H1 (cell line): ENCODE measurements at regions not wholly inside any gene's neighbourhood (a gene's known extent, or its start where the extent isn't known, plus 50 kb on each side); places are given as distances from the start of the nearest gene placed in this dataset.

Experiments used
- CTCF ChIA-PET: fragments of 300-600 bp; sonication (Branson Sonifier 250); formaldehyde crosslinking; loops from one replicate; lab custom pipeline; 2021; ENCODE audit not compliant: partially characterized antibody; lab: Charles Lee
- POLR2A ChIA-PET: fragments of 300-600 bp; sonication (Branson Sonifier 250); formaldehyde crosslinking; loops from one replicate; lab custom pipeline; 2021; ENCODE audit warnings: inconsistent platforms; ENCODE audit not compliant: partially characterized antibody; lab: Charles Lee
- DNase-seq, 2 experiments: peaks; one replicate each; pipeline versions ENCODE4 v3.0.0 to v3.0.0-alpha.2; 2010 to 2022; ENCODE audit warnings: low spot score in 2 of 2, low read depth in 1 of 2, mixed read lengths in 1 of 2
- FAIRE-seq: peaks from 2 replicates; lab custom pipeline; 2011; peaks lifted over from hg19 to GRCh38; lab: Jason Lieb, UNC
- H2AFZ ChIP-seq: 2 replicates; pipeline ENCODE4 v1.8.1; 2012; ENCODE audit warnings: low read length, inconsistent platforms
- H2AK5ac ChIP-seq: 2 replicates; pipeline ENCODE4 v1.6.1; 2013; ENCODE audit warnings: low read depth, low read length
- H2BK120ac ChIP-seq: replicated peaks from 2 replicates; pipeline ENCODE3; 2013; ENCODE audit warnings: low read depth, low read length, inconsistent platforms
- H2BK12ac ChIP-seq: 2 replicates; pipeline ENCODE4 v1.6.1; 2013; ENCODE audit warnings: low read depth, low read length
- H2BK15ac ChIP-seq: 2 replicates; pipeline ENCODE4 v1.6.1; 2013; ENCODE audit warnings: low read length
- H2BK20ac ChIP-seq: 2 replicates; pipeline ENCODE4 v1.6.1; 2013; ENCODE audit warnings: low read length
- H2BK5ac ChIP-seq: 2 replicates; pipeline ENCODE4 v1.6.1; 2013; ENCODE audit warnings: low read depth, low read length
- H3K14ac ChIP-seq: 2 replicates; pipeline ENCODE4 v1.6.1; 2013; ENCODE audit warnings: inconsistent platforms; ENCODE audit not compliant: insufficient read length
- H3K18ac ChIP-seq: 2 replicates; pipeline ENCODE4 v1.6.1; 2013; ENCODE audit warnings: low read length; ENCODE audit errors: extremely low read depth
- H3K23ac ChIP-seq: 2 replicates; pipeline ENCODE4 v1.6.1; 2013; ENCODE audit warnings: inconsistent platforms; ENCODE audit not compliant: insufficient read length
- H3K23me2 ChIP-seq: 2 replicates; pipeline ENCODE4 v1.6.1; 2013; ENCODE audit warnings: low read depth, low read length
- H3K27ac ChIP-seq: 2 replicates; pipeline ENCODE4 v1.6.1; 2011; ENCODE audit warnings: low read depth, low read length, inconsistent platforms
- H3K27me3 ChIP-seq, 4 experiments: replicated peaks in 1 of 4; 1 replicate in 1 of 4; 2 replicates in 3 of 4; pipeline versions ENCODE4 v1.6.1 to v1.8.1; 2011 to 2013; ENCODE audit warnings: low read length in 3 of 4, mild to moderate bottlenecking in 3 of 4, inconsistent platforms in 2 of 4, mixed read lengths in 2 of 4, moderate library complexity in 1 of 4; ENCODE audit not compliant: control insufficient read depth in 3 of 4, insufficient read depth in 3 of 4; ENCODE audit errors: extremely low read depth in 1 of 4
- H3K36me3 ChIP-seq, 4 experiments: 2 replicates each; pipeline versions ENCODE4 v1.6.1 to v1.8.1; 2011 to 2013; ENCODE audit warnings: mild to moderate bottlenecking in 4 of 4, low read length in 3 of 4, moderate library complexity in 2 of 4, control low read depth in 1 of 4, inconsistent platforms in 1 of 4; ENCODE audit not compliant: insufficient read depth in 4 of 4, control insufficient read depth in 2 of 4
- H3K4ac ChIP-seq: replicated peaks from 2 replicates; pipeline ENCODE3; 2013; ENCODE audit warnings: low read length, low read depth, mixed read lengths, inconsistent platforms; ENCODE audit not compliant: insufficient read length
- H3K4me1 ChIP-seq, 4 experiments: replicated peaks in 1 of 4; 1 replicate in 1 of 4; 2 replicates in 3 of 4; pipeline versions ENCODE4 v1.6.1 to v1.8.1; 2011 to 2013; ENCODE audit warnings: low read length in 3 of 4, inconsistent platforms in 2 of 4, mixed read lengths in 1 of 4; ENCODE audit not compliant: insufficient read depth in 4 of 4, control insufficient read depth in 3 of 4
- H3K4me2 ChIP-seq, 2 experiments: 2 replicates each; pipeline versions ENCODE4 v1.6.1 to v1.8.1; 2011 to 2013; ENCODE audit warnings: low read depth in 2 of 2, low read length in 2 of 2, control low read depth in 1 of 2, inconsistent platforms in 1 of 2, mild to moderate bottlenecking in 1 of 2; ENCODE audit not compliant: insufficient read depth in 1 of 2
- H3K4me3 ChIP-seq, 4 experiments: fragments of 200-600, 300-600 bp in 1 of 4; sonication (generic), shearing (Covaris generic), sonication (Bioruptor Twin) in 1 of 4; 2 replicates each; pipeline versions ENCODE4 v1.5.1 to v1.8.1; 2011 to 2016; ENCODE audit warnings: low read length in 4 of 4, low read depth in 3 of 4, control low read depth in 2 of 4, inconsistent platforms in 2 of 4, mild to moderate bottlenecking in 2 of 4, mixed read lengths in 1 of 4, moderate library complexity in 1 of 4; ENCODE audit not compliant: insufficient read depth in 2 of 4; ENCODE audit errors: extremely low read depth in 1 of 4
- H3K56ac ChIP-seq: replicated peaks from 2 replicates; pipeline ENCODE3; 2013; ENCODE audit warnings: low read depth, mild to moderate bottlenecking, mixed read lengths, low read length, inconsistent platforms; ENCODE audit not compliant: insufficient read length
- H3K79me1 ChIP-seq: 2 replicates; pipeline ENCODE4 v1.6.1; 2013; ENCODE audit warnings: low read depth, low read length, control low read depth
- H3K79me2 ChIP-seq, 2 experiments: 2 replicates each; pipeline versions ENCODE4 v1.6.1 to v1.8.1; 2012 to 2013; ENCODE audit warnings: low read length in 2 of 2, mild to moderate bottlenecking in 2 of 2, inconsistent platforms in 1 of 2; ENCODE audit not compliant: insufficient read depth in 2 of 2, control insufficient read depth in 1 of 2
- H3K9ac ChIP-seq, 4 experiments: replicated peaks in 1 of 4; 1 replicate in 1 of 4; 2 replicates in 3 of 4; pipeline versions ENCODE4 v1.6.1 to v1.8.1; 2011 to 2013; ENCODE audit warnings: low read depth in 3 of 4, low read length in 3 of 4, control low read depth in 2 of 4, mild to moderate bottlenecking in 2 of 4, moderate library complexity in 2 of 4, inconsistent platforms in 1 of 4; ENCODE audit errors: extremely low read depth in 1 of 4
- H3K9me3 ChIP-seq, 2 experiments: 2 replicates each; pipeline versions ENCODE4 v1.6.1 to v1.8.1; 2012 to 2013; ENCODE audit warnings: mild to moderate bottlenecking in 2 of 2, moderate library complexity in 2 of 2, control low read depth in 1 of 2, inconsistent platforms in 1 of 2, low read depth in 1 of 2, low read length in 1 of 2, mixed read lengths in 1 of 2; ENCODE audit not compliant: insufficient read depth in 2 of 2
- H4K20me1 ChIP-seq, 2 experiments: replicated peaks in 1 of 2; 2 replicates each; pipeline versions ENCODE3 to v1.8.1; 2011 to 2013; ENCODE audit warnings: inconsistent platforms in 2 of 2, low read length in 2 of 2, mild to moderate bottlenecking in 1 of 2; ENCODE audit not compliant: insufficient read depth in 2 of 2, control insufficient read depth in 1 of 2
- H4K5ac ChIP-seq: 2 replicates; pipeline ENCODE4 v1.6.1; 2013; ENCODE audit warnings: low read length, low read depth, mixed read lengths, inconsistent platforms; ENCODE audit not compliant: insufficient read length
- H4K8ac ChIP-seq: 2 replicates; pipeline ENCODE4 v1.8.0; 2013; ENCODE audit warnings: mild to moderate bottlenecking, moderate library complexity, low read length, inconsistent platforms; ENCODE audit not compliant: insufficient read depth; ENCODE audit errors: extremely low read depth
- H4K91ac ChIP-seq: replicated peaks from 2 replicates; pipeline ENCODE3; 2013; ENCODE audit warnings: low read length, mixed read lengths, inconsistent platforms; ENCODE audit not compliant: insufficient read length
- FOSL1 ChIP-seq: IDR thresholded peaks from 2 replicates; pipeline ENCODE4 v1.6.1; 2011; ENCODE audit warnings: mild to moderate bottlenecking, low read depth, low read length, moderate library complexity; ENCODE audit not compliant: insufficient read depth
- NRF1 ChIP-seq: IDR thresholded peaks from 2 replicates; pipeline ENCODE4 v1.6.1; 2011; ENCODE audit warnings: mild to moderate bottlenecking, low read depth, low read length, improper control_type of control experiment
- RNF2 ChIP-seq: fragments of 200-900, 300-1000 bp; sonication (generic); IDR thresholded peaks from 2 replicates; pipeline ENCODE4 v1.7.1; 2016; ENCODE audit warnings: borderline replicate concordance, low read depth, mild to moderate bottlenecking, antibody characterized with exemption, low read length; ENCODE audit not compliant: poor library complexity, severe bottlenecking; ENCODE audit errors: missing control alignments
- SIRT6 ChIP-seq: IDR thresholded peaks from one replicate; pipeline ENCODE4 v1.7.1; 2012; ENCODE audit warnings: low read length, inconsistent platforms
- SRF ChIP-seq: IDR thresholded peaks from 2 replicates; pipeline ENCODE4 v1.6.1; 2011; ENCODE audit warnings: mild to moderate bottlenecking, low read depth, low read length, moderate library complexity
- USF2 ChIP-seq: IDR thresholded peaks from 2 replicates; pipeline ENCODE4 v1.6.1; 2011; ENCODE audit warnings: low read length, improper control_type of control experiment
- WGBS, 2 experiments: shearing (Covaris generic) in 1 of 2; methylation state at CpG; one replicate each; pipeline versions ENCODE4 v1.1.6 to v1.1.7; 2013 to 2015; ENCODE audit warnings: low lambda C conversion rate in 2 of 2, mixed read lengths in 2 of 2, inconsistent platforms in 1 of 2, low coverage in 1 of 2, missing lambda C conversion rate in 1 of 2; ENCODE audit not compliant: insufficient replicate concordance in 2 of 2, insufficient coverage in 1 of 2, insufficient read length in 1 of 2; ENCODE audit errors: extremely low coverage in 1 of 2, missing lambda C conversion rate in 1 of 2; 5-methylcytosine and 5-hydroxymethylcytosine counted together

GRCh38 chr1:98498651-98499050 is 162.9 kb upstream of the SNX7 start:
- Histone ChIP-seq H3K36me3 (no peaks in the 10 kb centered on the region), H3K18ac (no peak overlapping the region), H4K5ac (no peak overlapping the region), H3K79me1 (no peaks in the 10 kb centered on the region), H3K79me2 (no peaks in the 10 kb centered on the region), H4K91ac (no peak overlapping the region), H3K23ac (no peak overlapping the region), H4K8ac (no peak overlapping the region), H3K4me2 (no peak overlapping the region), H4K20me1 (no peaks in the 10 kb centered on the region), H2BK120ac (no peak overlapping the region), H3K4me1 (peaks cover 0 to 3% (median 0%) of the 10 kb centered on the region in 4 experiments; a peak in 2 of 7 replicates), H3K56ac (no peak overlapping the region), H2BK20ac (peak overlapping the region; percentile 16; the same call in 1 of the 2 replicates), H3K4me3 (no peak overlapping the region), H3K27me3 (no peaks in the 10 kb centered on the region), H3K27ac (no peak overlapping the region), H2AK5ac (no peak overlapping the region), H3K9me3 (peaks cover 0 to 3% of the 10 kb centered on the region in 2 experiments; a peak in 1 of 4 replicates), H3K23me2 (no peaks in the 10 kb centered on the region; the same call in 1 of the 2 replicates), H2BK12ac (no peak overlapping the region), H3K14ac (no peak overlapping the region), H2BK5ac (no peak overlapping the region), H3K4ac (no peak overlapping the region), H3K9ac (no peak overlapping the region), H2BK15ac (no peak overlapping the region), H2AFZ (no peak overlapping the region)
- ChIA-PET POLR2A (no interaction called here), CTCF (no interaction called here)
- no peak for FAIRE-seq
- no peak for DNase-seq
- WGBS, 2 experiments, result 91% methylated on average over 1 of the region's 1 CpG; no CpG with 5 or more reads in 1 of the 2 experiments
- TF ChIP-seq NRF1 (no peak), SRF (no peak), USF2 (no peak), RNF2 (no peak), SIRT6 (no peak), FOSL1 (no peak)
